ENCODE measurements at regions not wholly inside any gene's neighbourhood (a gene's known extent, or its start where the extent isn't known, plus 50 kb on each side); places are given as distances from the start of the nearest gene placed in this dataset.
"Not testable (repeated sequence)": the region's sequence is repeated elsewhere in the genome, so short reads cannot be mapped to it uniquely, and the experiment has no call there.

- H2BK20ac ChIP-seq (ENCODE audit: low read length); H3K79me1 ChIP-seq (ENCODE audit: low read depth, low read length); H3K23me2 ChIP-seq (ENCODE audit: low read depth, low read length); H2BK12ac ChIP-seq (ENCODE audit: low read depth, low read length); H2AFZ ChIP-seq (ENCODE audit: low read length); H4K91ac ChIP-seq (replicated peaks; ENCODE audit: insufficient read length, low read length); H2AK5ac ChIP-seq (ENCODE audit: low read depth, low read length); H3K36me3 ChIP-seq (ENCODE audit: control insufficient read depth in 2 of 4, insufficient read depth in 4 of 4, low read length in 3 of 4); H3K4me3 ChIP-seq (ENCODE audit: extremely low read depth in 1 of 4, insufficient read depth in 2 of 4, low read depth in 3 of 4, low read length in 4 of 4); H4K8ac ChIP-seq (ENCODE audit: extremely low read depth, insufficient read depth, low read length); H3K23ac ChIP-seq (ENCODE audit: insufficient read length); H3K27me3 ChIP-seq (replicated peaks in 1 of 4; ENCODE audit: control insufficient read depth in 3 of 4, extremely low read depth in 1 of 4, insufficient read depth in 3 of 4, low read length in 3 of 4); H4K5ac ChIP-seq (ENCODE audit: insufficient read length, low read depth, low read length); H3K27ac ChIP-seq (ENCODE audit: low read depth, low read length); H3K18ac ChIP-seq (ENCODE audit: extremely low read depth, low read length); H3K79me2 ChIP-seq (ENCODE audit: control insufficient read depth in 1 of 2, insufficient read depth in 2 of 2, low read length in 2 of 2); H3K9me3 ChIP-seq (ENCODE audit: insufficient read depth in 2 of 2, low read depth in 1 of 2, low read length in 1 of 2); H3K56ac ChIP-seq (replicated peaks; ENCODE audit: insufficient read length, low read depth, low read length); DNase-seq (ENCODE audit: low read depth in 1 of 2, low spot score in 2 of 2); FAIRE-seq; H3K14ac ChIP-seq (ENCODE audit: insufficient read length); H4K20me1 ChIP-seq (replicated peaks in 1 of 2; ENCODE audit: control insufficient read depth in 1 of 2, insufficient read depth in 2 of 2, low read length in 2 of 2); H2BK120ac ChIP-seq (replicated peaks; ENCODE audit: low read depth, low read length); H2BK15ac ChIP-seq (ENCODE audit: low read length); H3K9ac ChIP-seq (replicated peaks in 1 of 4; ENCODE audit: extremely low read depth in 1 of 4, low read depth in 3 of 4, low read length in 3 of 4); H3K4me1 ChIP-seq (replicated peaks in 1 of 4; ENCODE audit: control insufficient read depth in 3 of 4, insufficient read depth in 4 of 4, low read length in 3 of 4); H3K4ac ChIP-seq (replicated peaks; ENCODE audit: insufficient read length, low read depth, low read length); H3K4me2 ChIP-seq (ENCODE audit: insufficient read depth in 1 of 2, low read depth in 2 of 2, low read length in 2 of 2); H2BK5ac ChIP-seq (ENCODE audit: low read depth, low read length); POLR2A ChIA-PET (ENCODE audit: partially characterized antibody): not testable (repeated sequence)
- CTCF ChIA-PET (ENCODE audit: partially characterized antibody) = interaction anchor here (0.8 to 1.2 kb wide), 2 partner anchors 52 to 102 kb away, joined by 3 read pairs; no protein-coding TSS in a partner anchor
- WGBS, 2 experiments (ENCODE audit: extremely low coverage in 1 of 2, insufficient coverage in 1 of 2, insufficient read length in 1 of 2, insufficient replicate concordance in 2 of 2, low coverage in 1 of 2, low lambda C conversion rate in 2 of 2, missing lambda C conversion rate in 1 of 2) = 90% methylated on average over 4 of the region's 4 CpGs; no CpG with 5 or more reads in 1 of the 2 experiments
Observed at GRCh38 chr6:47174063-47174462, 131.9 kb upstream of the ADGRF1 start.

GRCh38 chr6:47173145-47173544 lies 131.0 kb upstream of the ADGRF1 start:
- H3K9ac ChIP-seq (replicated peaks in 1 of 4; ENCODE audit: extremely low read depth in 1 of 4, low read depth in 3 of 4, low read length in 3 of 4); H3K79me1 ChIP-seq (ENCODE audit: low read depth, low read length); POLR2A ChIA-PET (ENCODE audit: partially characterized antibody); H3K18ac ChIP-seq (ENCODE audit: extremely low read depth, low read length); H3K23me2 ChIP-seq (ENCODE audit: low read depth, low read length); H4K5ac ChIP-seq (ENCODE audit: insufficient read length, low read depth, low read length); H4K91ac ChIP-seq (replicated peaks; ENCODE audit: insufficient read length, low read length); H2AFZ ChIP-seq (ENCODE audit: low read length); H3K9me3 ChIP-seq (ENCODE audit: insufficient read depth in 2 of 2, low read depth in 1 of 2, low read length in 1 of 2); H2BK5ac ChIP-seq (ENCODE audit: low read depth, low read length); H3K23ac ChIP-seq (ENCODE audit: insufficient read length); H3K27ac ChIP-seq (ENCODE audit: low read depth, low read length); H2BK120ac ChIP-seq (replicated peaks; ENCODE audit: low read depth, low read length); FAIRE-seq; H2BK15ac ChIP-seq (ENCODE audit: low read length); H3K56ac ChIP-seq (replicated peaks; ENCODE audit: insufficient read length, low read depth, low read length); H3K79me2 ChIP-seq (ENCODE audit: control insufficient read depth in 1 of 2, insufficient read depth in 2 of 2, low read length in 2 of 2); H4K20me1 ChIP-seq (replicated peaks in 1 of 2; ENCODE audit: control insufficient read depth in 1 of 2, insufficient read depth in 2 of 2, low read length in 2 of 2); DNase-seq (ENCODE audit: low read depth in 1 of 2, low spot score in 2 of 2); H3K4ac ChIP-seq (replicated peaks; ENCODE audit: insufficient read length, low read depth, low read length); H3K14ac ChIP-seq (ENCODE audit: insufficient read length); H3K4me2 ChIP-seq (ENCODE audit: insufficient read depth in 1 of 2, low read depth in 2 of 2, low read length in 2 of 2); H3K4me3 ChIP-seq (ENCODE audit: extremely low read depth in 1 of 4, insufficient read depth in 2 of 4, low read depth in 3 of 4, low read length in 4 of 4); H3K4me1 ChIP-seq (replicated peaks in 1 of 4; ENCODE audit: control insufficient read depth in 3 of 4, insufficient read depth in 4 of 4, low read length in 3 of 4); CTCF ChIA-PET (ENCODE audit: partially characterized antibody); H2BK20ac ChIP-seq (ENCODE audit: low read length); H2AK5ac ChIP-seq (ENCODE audit: low read depth, low read length); H4K8ac ChIP-seq (ENCODE audit: extremely low read depth, insufficient read depth, low read length); H3K27me3 ChIP-seq (replicated peaks in 1 of 4; ENCODE audit: control insufficient read depth in 3 of 4, extremely low read depth in 1 of 4, insufficient read depth in 3 of 4, low read length in 3 of 4); H2BK12ac ChIP-seq (ENCODE audit: low read depth, low read length); H3K36me3 ChIP-seq (ENCODE audit: control insufficient read depth in 2 of 4, insufficient read depth in 4 of 4, low read length in 3 of 4): not testable (repeated sequence)
- 86% methylated on average over 3 of the region's 3 CpGs; no CpG with 5 or more reads in 1 of the 2 experiments for WGBS, 2 experiments (ENCODE audit: extremely low coverage in 1 of 2, insufficient coverage in 1 of 2, insufficient read length in 1 of 2, insufficient replicate concordance in 2 of 2, low coverage in 1 of 2, low lambda C conversion rate in 2 of 2, missing lambda C conversion rate in 1 of 2)
